CD14-positive monocyte (primary cell): ENCODE measurements at regions not wholly inside any gene's neighbourhood (a gene's known extent, or its start where the extent isn't known, plus 50 kb on each side); places are given as distances from the start of the nearest gene placed in this dataset.

ENCODE experiments used
- DNase-seq, 3 donors: peaks; one replicate each; pipeline ENCODE4 v3.0.0-alpha.2; 2011 to 2022
- H2AFZ ChIP-seq: 2 replicates; pipeline ENCODE4 v1.6.0; 2012; ENCODE audit warnings: mild to moderate bottlenecking, low read depth, low read length, inconsistent platforms; ENCODE audit not compliant: insufficient read depth, poor library complexity, severe bottlenecking
- H3K27ac ChIP-seq, 2 donors: 1 replicate in 1 of 2; 2 replicates in 1 of 2; pipeline ENCODE4 v1.5.1; 2012 to 2013; ENCODE audit warnings: low read length in 2 of 2, control low read depth in 1 of 2, inconsistent platforms in 1 of 2, low read depth in 1 of 2, mild to moderate bottlenecking in 1 of 2
- H3K27me3 ChIP-seq, 2 donors: one replicate each; pipeline versions ENCODE4 v1.6.0 to v1.6.1; 2011 to 2013; ENCODE audit warnings: low read length in 2 of 2; ENCODE audit not compliant: control insufficient read depth in 2 of 2, insufficient read depth in 2 of 2
- H3K36me3 ChIP-seq, 2 donors: replicated peaks in 1 of 2; 1 replicate in 1 of 2; 2 replicates in 1 of 2; pipeline versions ENCODE4 v1.5.1 to v1.6.1; 2012 to 2013; ENCODE audit warnings: low read length in 2 of 2, control low read depth in 1 of 2, inconsistent platforms in 1 of 2, mild to moderate bottlenecking in 1 of 2; ENCODE audit not compliant: insufficient read depth in 2 of 2, control insufficient read depth in 1 of 2
- H3K4me1 ChIP-seq, 2 donors: 1 replicate in 1 of 2; 2 replicates in 1 of 2; pipeline versions ENCODE4 v1.5.1 to v1.6.1; 2012 to 2013; ENCODE audit warnings: low read length in 2 of 2, control low read depth in 1 of 2, inconsistent platforms in 1 of 2, mild to moderate bottlenecking in 1 of 2, moderate library complexity in 1 of 2; ENCODE audit not compliant: insufficient read depth in 2 of 2, control insufficient read depth in 1 of 2
- H3K4me2 ChIP-seq: replicated peaks from 2 replicates; pipeline ENCODE3; 2012; ENCODE audit warnings: low read length, moderate library complexity, mild to moderate bottlenecking; ENCODE audit not compliant: poor library complexity, severe bottlenecking; ENCODE audit errors: extremely low read depth
- H3K4me3 ChIP-seq, 3 experiments: fragments of 200-600 bp in 1 of 3; sonication (generic) in 1 of 3; replicated peaks in 1 of 3; 1 replicate in 2 of 3; 2 replicates in 1 of 3; pipeline ENCODE4 v1.5.1; 2011 to 2013; ENCODE audit warnings: low read length in 3 of 3, mild to moderate bottlenecking in 3 of 3, control low read depth in 2 of 3, low read depth in 2 of 3, inconsistent platforms in 1 of 3, moderate library complexity in 1 of 3
- H3K79me2 ChIP-seq: 2 replicates; pipeline ENCODE4 v1.6.0; 2012; ENCODE audit warnings: mild to moderate bottlenecking, control low read depth, inconsistent platforms, low read length, moderate library complexity; ENCODE audit not compliant: insufficient read depth
- H3K9ac ChIP-seq: 2 replicates; pipeline ENCODE4 v1.6.0; 2017; ENCODE audit warnings: low read length, mild to moderate bottlenecking; ENCODE audit not compliant: insufficient read depth, poor library complexity, severe bottlenecking
- H3K9me3 ChIP-seq, 2 donors: replicated peaks in 1 of 2; 1 replicate in 1 of 2; 2 replicates in 1 of 2; pipeline versions ENCODE4 v1.5.1 to v1.6.1; 2012 to 2013; ENCODE audit warnings: low read length in 2 of 2, control low read depth in 1 of 2; ENCODE audit not compliant: control insufficient read depth in 1 of 2, insufficient read depth in 1 of 2
- H4K20me1 ChIP-seq: 2 replicates; pipeline ENCODE4 v1.6.0; 2012; ENCODE audit warnings: mild to moderate bottlenecking, low read length, control low read depth, moderate library complexity; ENCODE audit not compliant: insufficient read depth
- H3K27ac Mint-ChIP-seq, 7 donors: one replicate each; pipeline ENCODE4 v1.8.0; 2020; ENCODE audit warnings: mild to moderate bottlenecking in 7 of 7, mixed read lengths in 7 of 7, moderate library complexity in 6 of 7, inconsistent platforms in 2 of 7
- H3K27me3 Mint-ChIP-seq, 3 donors: one replicate each; pipeline ENCODE4 v1.8.0; 2021 to 2022; ENCODE audit warnings: low read depth in 3 of 3, mild to moderate bottlenecking in 3 of 3, mixed read lengths in 3 of 3, moderate library complexity in 3 of 3, inconsistent platforms in 1 of 3
- H3K36me3 Mint-ChIP-seq, 2 donors: one replicate each; pipeline ENCODE4 v1.8.0; 2020; ENCODE audit warnings: mixed read lengths in 2 of 2, inconsistent platforms in 1 of 2, mild to moderate bottlenecking in 1 of 2
- H3K4me1 Mint-ChIP-seq: one replicate; pipeline ENCODE4 v1.8.0; 2020; ENCODE audit warnings: mild to moderate bottlenecking, mixed read lengths
- H3K4me3 Mint-ChIP-seq, 2 donors: one replicate each; pipeline ENCODE4 v1.8.0; 2020; ENCODE audit warnings: mild to moderate bottlenecking in 2 of 2, mixed read lengths in 2 of 2, moderate library complexity in 1 of 2
- H3K9me3 Mint-ChIP-seq, 7 donors: one replicate each; pipeline ENCODE4 v1.8.0; 2020 to 2022; ENCODE audit warnings: mixed read lengths in 7 of 7, mild to moderate bottlenecking in 6 of 7, moderate library complexity in 6 of 7, inconsistent platforms in 2 of 7
- WGBS: methylation state at CpG from one replicate; pipeline ENCODE4 v1.1.5; 2013; ENCODE audit warnings: missing lambda C conversion rate; ENCODE audit not compliant: insufficient coverage; 5-methylcytosine and 5-hydroxymethylcytosine counted together
- intact Hi-C, 2 donors: fragments of 100-400 bp; cut with micrococcal nuclease; formaldehyde crosslinking; loops; one replicate each; pipeline versions ENCODE4 v1.15.0 to v1.15.1; 2023
- TF ChIP-seq, protein P1 (sequence below): fragments of 200-600 bp; IDR thresholded peaks from one replicate; pipeline ENCODE4 v1.8.0; 2022; ENCODE audit warnings: antibody characterized with exemption, mild to moderate bottlenecking

DNA sequence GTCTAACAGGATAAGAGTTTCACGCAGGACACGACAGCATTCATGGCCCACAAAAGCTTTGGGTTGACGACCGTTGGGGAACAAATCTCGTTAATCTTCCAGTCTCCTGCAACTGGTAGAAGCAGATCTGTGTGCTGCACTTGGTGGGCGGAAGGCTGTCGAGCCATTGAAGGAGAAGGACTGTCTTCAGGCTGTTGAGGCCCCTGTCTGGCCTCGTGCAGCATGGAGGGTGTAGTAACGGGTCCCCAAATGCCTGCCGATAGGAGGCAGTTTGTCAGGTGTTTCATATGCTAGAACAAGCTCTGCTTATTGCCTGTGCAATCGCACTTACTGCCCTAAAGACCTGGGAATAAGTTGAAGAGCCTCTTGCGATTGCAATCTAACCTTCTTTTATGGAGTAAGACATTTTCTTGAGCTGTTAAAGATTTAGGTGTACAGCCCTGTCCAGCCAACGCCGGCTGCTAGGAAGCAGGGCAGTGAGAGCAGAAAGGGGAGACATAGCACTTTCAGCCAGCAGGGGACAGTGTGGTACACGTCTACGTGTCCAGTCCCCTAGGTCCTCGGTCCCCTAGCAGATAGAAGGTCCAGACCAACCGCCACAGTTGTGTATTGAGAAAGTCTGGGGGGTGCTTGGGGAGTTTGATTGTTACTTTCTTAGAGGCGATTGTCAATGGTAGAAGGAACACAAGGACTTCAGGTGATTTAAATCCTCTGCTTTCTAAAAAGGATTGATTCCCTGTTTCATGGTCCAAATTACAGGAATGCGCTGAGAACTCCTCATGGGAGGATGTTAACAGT is 102.3 kb upstream of the TMPRSS2 start:
- WGBS: 57% methylated on average over 18 of the region's 20 CpGs
- Histone ChIP-seq H2AFZ (no peak overlapping the region), H3K4me1 (no peaks in the 10 kb centered on the region), H4K20me1 (no peaks in the 10 kb centered on the region), H3K79me2 (no peaks in the 10 kb centered on the region), H3K27ac (no peak overlapping the region), H3K9me3 (no peaks in the 10 kb centered on the region), H3K4me3 (no peak overlapping the region), H3K27me3 (peaks cover 0 to 4% of the 10 kb centered on the region in 2 donors), H3K9ac (no peak overlapping the region), H3K4me2 (no peak overlapping the region), H3K36me3 (no peaks in the 10 kb centered on the region)
- peaks cover 9 to 12% (median 12%) of the 10 kb centered on the region in 3 donors for H3K27me3 Mint-ChIP-seq
- peaks cover 0 to 2% (median 0%) of the 10 kb centered on the region in 7 donors for H3K9me3 Mint-ChIP-seq
- H3K4me1 Mint-ChIP-seq: no peaks in the 10 kb centered on the region
- TF ChIP-seq, protein P1, sequence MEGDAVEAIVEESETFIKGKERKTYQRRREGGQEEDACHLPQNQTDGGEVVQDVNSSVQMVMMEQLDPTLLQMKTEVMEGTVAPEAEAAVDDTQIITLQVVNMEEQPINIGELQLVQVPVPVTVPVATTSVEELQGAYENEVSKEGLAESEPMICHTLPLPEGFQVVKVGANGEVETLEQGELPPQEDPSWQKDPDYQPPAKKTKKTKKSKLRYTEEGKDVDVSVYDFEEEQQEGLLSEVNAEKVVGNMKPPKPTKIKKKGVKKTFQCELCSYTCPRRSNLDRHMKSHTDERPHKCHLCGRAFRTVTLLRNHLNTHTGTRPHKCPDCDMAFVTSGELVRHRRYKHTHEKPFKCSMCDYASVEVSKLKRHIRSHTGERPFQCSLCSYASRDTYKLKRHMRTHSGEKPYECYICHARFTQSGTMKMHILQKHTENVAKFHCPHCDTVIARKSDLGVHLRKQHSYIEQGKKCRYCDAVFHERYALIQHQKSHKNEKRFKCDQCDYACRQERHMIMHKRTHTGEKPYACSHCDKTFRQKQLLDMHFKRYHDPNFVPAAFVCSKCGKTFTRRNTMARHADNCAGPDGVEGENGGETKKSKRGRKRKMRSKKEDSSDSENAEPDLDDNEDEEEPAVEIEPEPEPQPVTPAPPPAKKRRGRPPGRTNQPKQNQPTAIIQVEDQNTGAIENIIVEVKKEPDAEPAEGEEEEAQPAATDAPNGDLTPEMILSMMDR: peak; percentile 88
- no peaks in the 10 kb centered on the region for H3K36me3 Mint-ChIP-seq
- peak overlapping the region in 1 of 7 donors; percentile 60 for H3K27ac Mint-ChIP-seq
- intact Hi-C loops: loop anchor here in 1 of 2 donors (2.0 to 10.0 kb wide), 2 partner anchors 207 to 505 kb away; no protein-coding TSS in a partner anchor
- peak; percentile 44 to 67 (median 64) for DNase-seq
- H3K4me3 Mint-ChIP-seq: no peak overlapping the region

DNA sequence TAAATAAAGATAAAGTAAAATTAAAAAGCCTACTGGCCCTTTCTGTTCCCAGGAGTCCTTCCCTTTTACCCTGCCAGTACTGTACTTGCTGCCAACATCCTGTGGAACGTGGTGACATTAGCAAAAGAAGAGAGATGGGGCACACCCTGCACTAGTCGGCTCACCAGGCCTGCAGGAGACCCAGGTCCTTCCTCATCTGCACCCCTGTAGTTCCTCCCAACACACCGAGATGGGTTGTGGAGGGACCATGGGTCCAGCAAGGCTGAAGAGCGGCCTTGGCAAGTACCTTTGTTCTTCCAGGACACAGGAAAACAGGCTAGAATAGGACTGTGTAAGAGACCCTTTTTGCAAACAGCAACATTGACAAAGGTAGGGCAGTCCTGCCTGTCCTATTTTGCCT is 98.7 kb upstream of the TMPRSS2 start:
- no peaks in the 10 kb centered on the region for H3K9me3 ChIP-seq
- WGBS: 48% methylated on average over 2 of the region's 4 CpGs
- H3K27ac ChIP-seq: no peak overlapping the region
- H3K4me3 ChIP-seq: no peak overlapping the region
- Mint-ChIP-seq H3K27ac (no peak overlapping the region), H3K9me3 (peaks cover 0 to 2% (median 0%) of the 10 kb centered on the region in 7 donors), H3K27me3 (peaks cover 9 to 12% (median 9%) of the 10 kb centered on the region in 3 donors), H3K4me1 (no peaks in the 10 kb centered on the region), H3K4me3 (no peak overlapping the region), H3K36me3 (no peaks in the 10 kb centered on the region)
- H3K79me2 ChIP-seq: no peaks in the 10 kb centered on the region
- TF ChIP-seq, protein P1: no peak
- H3K4me2 ChIP-seq: no peak overlapping the region
- no peaks in the 10 kb centered on the region for H3K36me3 ChIP-seq
- no peaks in the 10 kb centered on the region for H4K20me1 ChIP-seq
- intact Hi-C loops: no loop called here
- H3K4me1 ChIP-seq: no peaks in the 10 kb centered on the region
- H2AFZ ChIP-seq: no peak overlapping the region
- no peak overlapping the region for H3K9ac ChIP-seq
- no peak for DNase-seq
- H3K27me3 ChIP-seq: no peaks in the 10 kb centered on the region
